Esophagus squamous epithelium (tissue), 5 donors: ENCODE measurements at regions not wholly inside any gene's neighbourhood (a gene's known extent, or its start where the extent isn't known, plus 50 kb on each side); places are given as distances from the start of the nearest gene placed in this dataset.

Source experiments
- DNase-seq: peaks from one replicate; lab custom pipeline; 2025; lab: John Stamatoyannopoulos, UW
- H3K27ac ChIP-seq, 4 donors: fragments of 200-600 bp; sonication (generic); one replicate each; pipeline ENCODE4 v1.5.1; 2016 to 2019; ENCODE audit warnings: mild to moderate bottlenecking in 1 of 4
- H3K27me3 ChIP-seq, 4 donors: fragments of 200-600 bp; sonication (generic); 1 replicate in 3 of 4; 2 replicates in 1 of 4; pipeline versions ENCODE4 v1.5.1 to v1.6.0; 2017 to 2021; ENCODE audit warnings: antibody characterized with exemption in 1 of 4
- H3K36me3 ChIP-seq, 3 donors: fragments of 200-600 bp; sonication (generic); one replicate each; pipeline ENCODE4 v1.5.1; 2016 to 2019
- H3K4me1 ChIP-seq, 3 donors: fragments of 200-600 bp; sonication (generic); one replicate each; pipeline ENCODE4 v1.5.1; 2017 to 2019
- H3K4me3 ChIP-seq, 4 donors: fragments of 200-600 bp; sonication (generic); 1 replicate in 3 of 4; 2 replicates in 1 of 4; pipeline ENCODE4 v1.5.1; 2016 to 2019; ENCODE audit warnings: mild to moderate bottlenecking in 2 of 4, moderate library complexity in 1 of 4
- H3K9me3 ChIP-seq, 3 donors: fragments of 200-600 bp; sonication (generic); one replicate each; pipeline ENCODE4 v1.5.1; 2016 to 2019
- POLR2A ChIP-seq, 4 donors: fragments of 450-650 bp; IDR thresholded peaks; one replicate each; pipeline ENCODE4 v1.6.1; 2017; ENCODE audit warnings: antibody characterized with exemption in 4 of 4, mild to moderate bottlenecking in 4 of 4, moderate library complexity in 3 of 4
- WGBS, 2 donors: methylation state at CpG; one replicate each; pipeline ENCODE4 v1.1.5; 2018; 5-methylcytosine and 5-hydroxymethylcytosine counted together
- intact Hi-C: fragments of 100-400 bp; cut with DNase I; formaldehyde crosslinking; loops from one replicate; pipeline ENCODE4 v1.15.0; 2022
- TF ChIP-seq, protein P1 (sequence below), 6 experiments: fragments of 450-650 bp in 4 of 6; fragments of 200-600 bp in 2 of 6; sonication (generic) in 2 of 6; IDR thresholded peaks; one replicate each; pipeline ENCODE4 v1.5.1; 2016 to 2019; ENCODE audit warnings: antibody characterized with exemption in 6 of 6, mild to moderate bottlenecking in 4 of 6, moderate library complexity in 4 of 6
- donor health status: DM: yes; HTN: yes; CAD: no.

DNA sequence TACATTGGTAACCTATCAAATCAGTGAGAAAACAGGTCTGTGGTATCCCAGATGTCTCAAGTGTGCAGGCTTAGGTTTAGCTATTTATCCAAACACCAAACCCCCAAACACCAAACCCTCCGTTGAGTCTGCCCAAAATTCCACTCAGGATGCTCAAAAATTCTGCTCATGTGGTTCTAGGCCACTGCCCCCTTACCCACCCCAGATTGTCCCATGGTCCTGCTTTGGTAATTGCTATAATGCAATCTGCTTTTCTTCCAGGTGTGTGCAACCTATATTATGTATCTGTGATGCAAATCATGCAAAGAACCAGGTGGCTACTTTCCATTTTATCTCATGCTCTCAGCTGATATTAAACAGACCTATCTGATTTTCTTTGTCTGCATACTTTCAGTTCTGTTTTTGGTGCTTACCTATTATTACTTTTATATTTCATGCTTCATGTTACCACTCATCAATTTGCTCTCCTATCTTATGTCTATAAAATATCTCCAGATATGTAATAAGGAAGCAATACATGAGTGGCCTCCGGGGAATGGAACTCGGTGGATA lies 123.7 kb downstream of the TOMM20 start:
- H3K36me3 ChIP-seq: no peaks in the 10 kb centered on the region
- intact Hi-C loops: no loop called here

DNA sequence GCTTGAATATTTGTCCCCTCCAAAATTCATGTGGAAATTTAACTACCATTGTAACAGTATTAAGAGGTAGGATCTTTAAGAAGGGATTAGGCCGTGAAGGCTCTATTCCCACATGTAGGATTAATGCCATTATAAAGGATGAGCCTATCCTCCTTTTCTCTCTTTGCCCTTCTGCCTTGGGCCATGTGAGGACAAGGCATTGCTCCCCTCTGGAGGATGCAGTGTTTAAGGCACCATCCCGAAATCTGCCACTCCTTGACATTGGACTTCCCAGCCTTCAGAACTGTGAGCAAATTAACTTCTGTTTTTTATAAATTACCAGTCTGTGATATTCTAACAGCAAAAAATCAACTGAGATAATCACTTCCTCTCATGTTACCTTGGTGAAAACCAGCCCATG lies 124.4 kb downstream of the TOMM20 start:
- H3K4me3 ChIP-seq: no peak overlapping the region
- intact Hi-C loops: no loop called here
- TF ChIP-seq POLR2A (IDR thresholded peaks at IDR 0.05): no peak
- TF ChIP-seq, protein P1, sequence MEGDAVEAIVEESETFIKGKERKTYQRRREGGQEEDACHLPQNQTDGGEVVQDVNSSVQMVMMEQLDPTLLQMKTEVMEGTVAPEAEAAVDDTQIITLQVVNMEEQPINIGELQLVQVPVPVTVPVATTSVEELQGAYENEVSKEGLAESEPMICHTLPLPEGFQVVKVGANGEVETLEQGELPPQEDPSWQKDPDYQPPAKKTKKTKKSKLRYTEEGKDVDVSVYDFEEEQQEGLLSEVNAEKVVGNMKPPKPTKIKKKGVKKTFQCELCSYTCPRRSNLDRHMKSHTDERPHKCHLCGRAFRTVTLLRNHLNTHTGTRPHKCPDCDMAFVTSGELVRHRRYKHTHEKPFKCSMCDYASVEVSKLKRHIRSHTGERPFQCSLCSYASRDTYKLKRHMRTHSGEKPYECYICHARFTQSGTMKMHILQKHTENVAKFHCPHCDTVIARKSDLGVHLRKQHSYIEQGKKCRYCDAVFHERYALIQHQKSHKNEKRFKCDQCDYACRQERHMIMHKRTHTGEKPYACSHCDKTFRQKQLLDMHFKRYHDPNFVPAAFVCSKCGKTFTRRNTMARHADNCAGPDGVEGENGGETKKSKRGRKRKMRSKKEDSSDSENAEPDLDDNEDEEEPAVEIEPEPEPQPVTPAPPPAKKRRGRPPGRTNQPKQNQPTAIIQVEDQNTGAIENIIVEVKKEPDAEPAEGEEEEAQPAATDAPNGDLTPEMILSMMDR (IDR thresholded peaks at IDR 0.05): no peak
- H3K9me3 ChIP-seq: no peaks in the 10 kb centered on the region
- H3K27me3 ChIP-seq: no peaks in the 10 kb centered on the region
- WGBS, 2 donors: 100% methylated on average over 2 of the region's 2 CpGs
- H3K27ac ChIP-seq: no peak overlapping the region
- H3K4me1 ChIP-seq: peaks cover 0 to 7% (median 0%) of the 10 kb centered on the region in 3 donors
- H3K36me3 ChIP-seq: no peaks in the 10 kb centered on the region
- no peak for DNase-seq

More for the DNA sequence above, 123.7 kb downstream of the TOMM20 start:
- 82 to 84% methylated on average over 3 of the region's 3 CpGs for WGBS, 2 donors
- H3K4me3 ChIP-seq: no peak overlapping the region
- no peaks in the 10 kb centered on the region for H3K9me3 ChIP-seq
- no peak for DNase-seq
- no peaks in the 10 kb centered on the region for H3K27me3 ChIP-seq
- no peak overlapping the region for H3K27ac ChIP-seq
- TF ChIP-seq, protein P1 (IDR thresholded peaks at IDR 0.05): no peak
- TF ChIP-seq POLR2A (IDR thresholded peaks at IDR 0.05): no peak
- H3K4me1 ChIP-seq: peaks cover 0 to 7% (median 0%) of the 10 kb centered on the region in 3 donors

DNA sequence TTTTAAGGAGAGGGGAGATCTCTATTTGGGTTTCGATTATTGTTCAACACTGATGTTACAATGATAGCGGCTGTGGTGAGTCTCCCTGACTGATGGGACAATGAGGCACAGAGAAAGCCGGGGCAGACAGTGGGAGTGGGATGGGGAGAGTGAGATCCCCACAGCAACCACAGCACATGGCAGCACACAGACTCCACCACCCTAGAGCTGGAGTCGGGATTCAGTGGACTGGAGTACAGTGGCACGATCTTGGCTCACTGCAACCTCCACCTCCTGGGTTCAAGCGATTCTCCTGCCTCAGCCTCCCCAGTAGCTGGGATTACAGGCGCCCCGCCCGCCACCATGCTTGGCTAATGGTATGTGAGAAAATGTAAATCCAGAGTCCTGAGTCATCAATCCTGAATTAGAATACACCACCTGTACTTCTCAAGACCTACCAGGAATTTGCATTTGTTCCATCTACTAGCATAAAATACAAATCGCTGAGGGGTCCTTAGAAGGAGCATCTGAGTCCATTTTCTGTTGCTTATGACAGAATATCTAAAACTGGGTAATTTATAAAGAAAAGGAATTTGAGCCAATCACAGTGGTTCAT lies 125.8 kb downstream of the TOMM20 start:
- no peak overlapping the region for H3K4me3 ChIP-seq
- H3K4me1 ChIP-seq: peaks cover 12 to 21% (median 13%) of the 10 kb centered on the region in 3 donors
- H3K36me3 ChIP-seq: no peaks in the 10 kb centered on the region
- no peaks in the 10 kb centered on the region for H3K9me3 ChIP-seq
- DNase-seq: no peak
- intact Hi-C loops: no loop called here
- no peak overlapping the region for H3K27ac ChIP-seq
- 89 to 90% methylated on average over 9 to 10 of the region's 10 CpGs for WGBS, 2 donors
- no peaks in the 10 kb centered on the region for H3K27me3 ChIP-seq
- no peak for TF ChIP-seq POLR2A (IDR thresholded peaks at IDR 0.05)
- TF ChIP-seq, protein P1 (IDR thresholded peaks at IDR 0.05): no peak

DNA sequence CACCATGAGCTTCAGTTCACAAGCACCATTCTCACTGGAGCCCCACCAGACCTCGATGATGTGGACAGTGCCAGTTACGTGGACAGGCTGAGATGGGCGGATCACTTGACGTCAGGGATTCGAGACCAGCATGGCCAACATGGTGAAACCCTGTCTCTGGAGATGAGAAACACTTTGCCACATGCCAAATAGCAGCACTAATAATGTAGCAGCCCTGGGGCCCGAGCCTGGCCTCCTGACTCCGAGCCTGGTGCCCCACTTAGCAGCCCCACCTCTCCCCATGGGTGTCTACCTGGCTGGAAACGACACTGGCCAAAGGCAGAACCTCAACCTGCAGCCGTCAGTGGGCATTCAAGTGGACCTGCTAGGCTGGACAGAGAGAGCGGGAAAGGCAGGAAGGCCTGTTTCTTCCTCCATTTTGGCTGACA lies 129.1 kb downstream of the TOMM20 start:
- H3K27ac ChIP-seq: peak overlapping the region in 3 of 4 donors; percentile 95 to 96 (median 95)
- intact Hi-C loops: loop anchor here (10.0 kb wide), 2 partner anchors 75 to 385 kb away; partner anchors contain the start of gene IRF2BP2
- no peak for TF ChIP-seq POLR2A (IDR thresholded peaks at IDR 0.05)
- TF ChIP-seq, protein P1 (IDR thresholded peaks at IDR 0.05): no peak

More for the DNA sequence above, 129.1 kb downstream of the TOMM20 start:
- no peak for DNase-seq
- no peaks in the 10 kb centered on the region for H3K36me3 ChIP-seq
- WGBS, 2 donors: 95 to 100% methylated on average over 5 to 8 of the region's 10 CpGs
- H3K27me3 ChIP-seq: no peaks in the 10 kb centered on the region
- no peaks in the 10 kb centered on the region for H3K9me3 ChIP-seq
- no peak overlapping the region for H3K4me3 ChIP-seq
- peaks cover 18 to 32% (median 26%) of the 10 kb centered on the region in 3 donors for H3K4me1 ChIP-seq
